Transverse colon (tissue), 3 donors: ENCODE measurements at regions not wholly inside any gene's neighbourhood (a gene's known extent, or its start where the extent isn't known, plus 50 kb on each side); places are given as distances from the start of the nearest gene placed in this dataset.

Source experiments
- CTCF ChIP-seq, 5 experiments: fragments of 200-600 bp in 3 of 5; fragments of 450-650 bp in 2 of 5; sonication (generic) in 3 of 5; IDR thresholded peaks; 1 replicate in 2 of 5; 2 replicates in 3 of 5; pipeline ENCODE4 v1.5.1; 2016 to 2017; ENCODE audit warnings: antibody characterized with exemption in 5 of 5, inconsistent platforms in 3 of 5, mild to moderate bottlenecking in 2 of 5, moderate library complexity in 1 of 5
- EP300 ChIP-seq: sonication (generic); formaldehyde crosslinking; IDR thresholded peaks from one replicate; pipeline ENCODE4 v1.6.1; 2017; ENCODE audit warnings: antibody characterized with exemption, low read depth
- POLR2A ChIP-seq: fragments of 450-650 bp; IDR thresholded peaks from one replicate; pipeline ENCODE4 v1.6.1; 2016; ENCODE audit warnings: antibody characterized with exemption, mild to moderate bottlenecking, moderate library complexity

DNA sequence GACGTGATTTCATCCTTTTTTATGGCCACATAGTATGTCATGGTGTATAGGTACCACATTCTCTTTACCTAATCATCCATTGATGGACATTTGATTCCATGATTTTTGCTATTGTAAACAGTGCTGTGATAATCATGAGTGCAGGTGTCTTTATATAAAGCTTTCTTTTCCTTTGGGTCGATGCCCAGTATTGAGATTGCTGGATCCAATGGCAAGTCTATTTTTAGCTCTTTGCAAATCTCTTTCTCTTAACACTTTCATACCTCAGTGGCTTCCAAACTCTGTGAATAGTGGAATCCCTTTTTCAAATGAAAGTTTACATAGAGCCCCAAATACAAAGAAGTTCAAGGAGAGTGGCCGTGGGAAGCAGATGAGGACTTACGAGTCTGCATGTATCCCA, 105.8 kb upstream of the SPTLC3 start:
- TF ChIP-seq CTCF (IDR thresholded peaks at IDR 0.05) (no peak), POLR2A (no peak), EP300 (no peak)
